ENCODE measurements at regions not wholly inside any gene's neighbourhood (a gene's known extent, or its start where the extent isn't known, plus 50 kb on each side); places are given as distances from the start of the nearest gene placed in this dataset.

DNA sequence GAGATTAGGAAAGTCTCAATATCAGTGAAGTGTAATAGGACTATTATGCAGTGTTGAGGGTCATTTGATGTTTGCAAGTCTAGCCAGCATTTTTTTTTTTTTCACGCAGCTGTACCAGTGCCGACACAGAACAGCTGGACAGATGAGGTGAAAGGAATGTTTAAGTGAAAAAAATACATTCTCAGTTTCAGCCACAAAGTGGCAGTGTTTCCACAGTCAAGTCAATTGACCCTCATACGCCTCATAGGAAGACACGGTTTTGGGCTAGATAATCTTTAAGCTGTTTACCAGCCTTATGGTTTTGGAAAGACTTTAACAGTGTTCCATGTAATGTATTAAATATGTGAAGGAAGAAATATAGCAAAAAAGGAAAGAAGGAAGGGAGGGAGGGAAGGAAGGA, 349.9 kb upstream of the ANO3 start:
- Histone ChIP-seq H3K9me3 (ENCODE audit: insufficient read depth, low read length) (no peaks in the 10 kb centered on the region), H2AFZ (ENCODE audit: low read depth, low read length) (peak overlapping the region; percentile 88), H3K4me1 (ENCODE audit: low read length) (peaks cover 39% of the 10 kb centered on the region), H3K4me3 (ENCODE audit: low read length) (peak overlapping the region; percentile 73), H3K36me3 (replicated peaks; ENCODE audit: low read depth, low read length) (no peaks in the 10 kb centered on the region), H3K4me2 (ENCODE audit: low read length) (peak overlapping the region; percentile 84), H3K27me3 (ENCODE audit: low read depth, low read length) (no peaks in the 10 kb centered on the region), H4K20me1 (ENCODE audit: insufficient read depth, low read length) (no peaks in the 10 kb centered on the region), H3K9ac (ENCODE audit: low read length) (peak overlapping the region; percentile 66), H3K79me2 (ENCODE audit: low read length) (no peaks in the 10 kb centered on the region), H3K27ac (ENCODE audit: low read length) (peak overlapping the region; percentile 44)
- TF ChIP-seq, protein P1, sequence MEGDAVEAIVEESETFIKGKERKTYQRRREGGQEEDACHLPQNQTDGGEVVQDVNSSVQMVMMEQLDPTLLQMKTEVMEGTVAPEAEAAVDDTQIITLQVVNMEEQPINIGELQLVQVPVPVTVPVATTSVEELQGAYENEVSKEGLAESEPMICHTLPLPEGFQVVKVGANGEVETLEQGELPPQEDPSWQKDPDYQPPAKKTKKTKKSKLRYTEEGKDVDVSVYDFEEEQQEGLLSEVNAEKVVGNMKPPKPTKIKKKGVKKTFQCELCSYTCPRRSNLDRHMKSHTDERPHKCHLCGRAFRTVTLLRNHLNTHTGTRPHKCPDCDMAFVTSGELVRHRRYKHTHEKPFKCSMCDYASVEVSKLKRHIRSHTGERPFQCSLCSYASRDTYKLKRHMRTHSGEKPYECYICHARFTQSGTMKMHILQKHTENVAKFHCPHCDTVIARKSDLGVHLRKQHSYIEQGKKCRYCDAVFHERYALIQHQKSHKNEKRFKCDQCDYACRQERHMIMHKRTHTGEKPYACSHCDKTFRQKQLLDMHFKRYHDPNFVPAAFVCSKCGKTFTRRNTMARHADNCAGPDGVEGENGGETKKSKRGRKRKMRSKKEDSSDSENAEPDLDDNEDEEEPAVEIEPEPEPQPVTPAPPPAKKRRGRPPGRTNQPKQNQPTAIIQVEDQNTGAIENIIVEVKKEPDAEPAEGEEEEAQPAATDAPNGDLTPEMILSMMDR (IDR thresholded peaks at IDR 0.05; ENCODE audit: low read depth, low read length) = peak; percentile 76
- no peak for TF ChIP-seq EZH2phosphoT487 (IDR thresholded peaks at IDR 0.05; ENCODE audit: low read depth)

DNA sequence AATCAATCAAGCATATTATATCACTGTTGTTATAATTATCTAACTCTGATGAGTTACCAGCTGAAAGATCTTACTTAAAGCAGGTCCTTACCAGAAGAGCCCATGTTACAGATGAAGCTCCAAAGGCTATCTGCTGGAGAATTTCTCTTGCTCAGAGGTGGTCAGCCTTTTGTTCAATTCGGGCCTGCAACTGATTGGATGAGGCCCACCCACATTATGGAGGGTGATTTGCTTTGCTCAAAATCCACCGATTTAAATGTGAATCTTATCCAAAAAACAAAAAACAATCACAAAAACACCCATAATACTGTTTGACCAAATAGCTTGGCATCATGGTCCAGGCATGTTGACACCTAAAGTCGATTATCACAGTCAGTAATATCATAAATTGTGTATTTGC, 348.6 kb upstream of the ANO3 start:
- H2AFZ ChIP-seq (ENCODE audit: low read depth, low read length) = no peak overlapping the region
- H3K9me3 ChIP-seq (ENCODE audit: insufficient read depth, low read length) = no peaks in the 10 kb centered on the region
- no peak overlapping the region for H3K9ac ChIP-seq (ENCODE audit: low read length)
- no peak overlapping the region for H3K27ac ChIP-seq (ENCODE audit: low read length)
- H3K79me2 ChIP-seq (ENCODE audit: low read length) = no peaks in the 10 kb centered on the region
- peaks cover 39% of the 10 kb centered on the region for H3K4me1 ChIP-seq (ENCODE audit: low read length)
- H3K36me3 ChIP-seq (replicated peaks; ENCODE audit: low read depth, low read length) = no peaks in the 10 kb centered on the region
- H4K20me1 ChIP-seq (ENCODE audit: insufficient read depth, low read length) = no peaks in the 10 kb centered on the region
- no peaks in the 10 kb centered on the region for H3K27me3 ChIP-seq (ENCODE audit: low read depth, low read length)
- TF ChIP-seq, protein P1 (IDR thresholded peaks at IDR 0.05; ENCODE audit: low read depth, low read length) = no peak
- TF ChIP-seq EZH2phosphoT487 (IDR thresholded peaks at IDR 0.05; ENCODE audit: low read depth) = no peak
- H3K4me2 ChIP-seq (ENCODE audit: low read length) = peak overlapping the region; percentile 84; the same call in 1 of the 2 replicates
- H3K4me3 ChIP-seq (ENCODE audit: low read length) = no peak overlapping the region

- Histone ChIP-seq H3K27me3 (ENCODE audit: low read depth, low read length) (no peaks in the 10 kb centered on the region), H4K20me1 (ENCODE audit: insufficient read depth, low read length) (no peaks in the 10 kb centered on the region), H3K4me1 (ENCODE audit: low read length) (peaks cover 25% of the 10 kb centered on the region), H3K79me2 (ENCODE audit: low read length) (no peaks in the 10 kb centered on the region), H3K4me3 (ENCODE audit: low read length) (no peak overlapping the region), H3K9me3 (ENCODE audit: insufficient read depth, low read length) (no peaks in the 10 kb centered on the region), H3K4me2 (ENCODE audit: low read length) (no peak overlapping the region), H3K36me3 (replicated peaks; ENCODE audit: low read depth, low read length) (no peaks in the 10 kb centered on the region), H2AFZ (ENCODE audit: low read depth, low read length) (no peak overlapping the region), H3K27ac (ENCODE audit: low read length) (no peak overlapping the region), H3K9ac (ENCODE audit: low read length) (no peak overlapping the region)
- TF ChIP-seq, protein P1 (IDR thresholded peaks at IDR 0.05; ENCODE audit: low read depth, low read length) = no peak
- no peak for TF ChIP-seq EZH2phosphoT487 (IDR thresholded peaks at IDR 0.05; ENCODE audit: low read depth)
These were observed 343.8 kb upstream of the ANO3 start for GRCh38 chr11:25988178-25988577.

- no peak for TF ChIP-seq EZH2phosphoT487 (IDR thresholded peaks at IDR 0.05; ENCODE audit: low read depth)
- TF ChIP-seq, protein P1 (IDR thresholded peaks at IDR 0.05; ENCODE audit: low read depth, low read length) = no peak
- Histone ChIP-seq H3K9ac (ENCODE audit: low read length) (no peak overlapping the region), H3K4me1 (ENCODE audit: low read length) (peaks cover 3% of the 10 kb centered on the region)
These were observed 341.5 kb upstream of the ANO3 start for GRCh38 chr11:25990406-25990805.

More at GRCh38 chr11:25990406-25990805, 341.5 kb upstream of the ANO3 start:
- Histone ChIP-seq H3K27ac (ENCODE audit: low read length) (no peak overlapping the region), H3K4me2 (ENCODE audit: low read length) (no peak overlapping the region), H3K79me2 (ENCODE audit: low read length) (no peaks in the 10 kb centered on the region), H2AFZ (ENCODE audit: low read depth, low read length) (no peak overlapping the region), H4K20me1 (ENCODE audit: insufficient read depth, low read length) (no peaks in the 10 kb centered on the region), H3K4me3 (ENCODE audit: low read length) (no peak overlapping the region), H3K9me3 (ENCODE audit: insufficient read depth, low read length) (no peaks in the 10 kb centered on the region), H3K27me3 (ENCODE audit: low read depth, low read length) (no peaks in the 10 kb centered on the region), H3K36me3 (replicated peaks; ENCODE audit: low read depth, low read length) (no peaks in the 10 kb centered on the region)
